HK-2 (cell line): ENCODE measurements at regions not wholly inside any gene's neighbourhood (a gene's known extent, or its start where the extent isn't known, plus 50 kb on each side); places are given as distances from the start of the nearest gene placed in this dataset.
A peak's percentile ranks its signal among the peaks of the same experiment; 100 is the strongest.
"Not testable (repeated sequence)": the region's sequence is repeated elsewhere in the genome, so short reads cannot be mapped to it uniquely, and the experiment has no call there.

Experiments
- DNase-seq: peaks from one replicate; pipeline ENCODE4 v3.0.0-alpha.2; 2018; ENCODE audit not compliant: unreplicated experiment

- DNase-seq, result no peak
These were observed 325.3 kb downstream of the GJA1 start for GRCh38 chr6:121760745-121761144.

- DNase-seq, result no peak
These were observed 329.0 kb downstream of the GJA1 start for GRCh38 chr6:121764493-121764892.

GRCh38 chr6:121765060-121765459, 329.6 kb downstream of the GJA1 start:
- DNase-seq, result no peak

- no peak for DNase-seq
These were observed 331.8 kb downstream of the GJA1 start for GRCh38 chr6:121767211-121767610.

GRCh38 chr6:121770943-121771342, 335.5 kb downstream of the GJA1 start:
- DNase-seq, result no peak

- no peak for DNase-seq
These were observed 336.7 kb downstream of the GJA1 start for GRCh38 chr6:121771937-121772720.

- DNase-seq, result no peak
These were observed 340.6 kb downstream of the GJA1 start for GRCh38 chr6:121776054-121776453.

- peak; percentile 14 for DNase-seq
These were observed 345.2 kb downstream of the GJA1 start for GRCh38 chr6:121780325-121781321.

GRCh38 chr6:121791396-121792315, 356.2 kb downstream of the GJA1 start:
- no peak for DNase-seq

- peak; percentile 60 for DNase-seq
These were observed 359.2 kb downstream of the GJA1 start for GRCh38 chr6:121794630-121795029.

GRCh38 chr6:121797598-121797997, 362.2 kb downstream of the GJA1 start:
- DNase-seq, result not testable (repeated sequence)

- DNase-seq, result not testable (repeated sequence)
These were observed 362.7 kb downstream of the GJA1 start for GRCh38 chr6:121798126-121798525.

- DNase-seq, result no peak
These were observed 364.1 kb downstream of the GJA1 start for GRCh38 chr6:121799574-121799973.

- no peak for DNase-seq
These were observed 364.6 kb downstream of the GJA1 start for GRCh38 chr6:121800047-121800446.

GRCh38 chr6:121806116-121806515, 370.7 kb downstream of the GJA1 start:
- no peak for DNase-seq

GRCh38 chr6:121809211-121809610, 373.8 kb downstream of the GJA1 start:
- DNase-seq, result no peak

- DNase-seq, result no peak
These were observed 374.9 kb downstream of the GJA1 start for GRCh38 chr6:121810158-121811032.

GRCh38 chr6:121811106-121811505, 375.7 kb downstream of the GJA1 start:
- no peak for DNase-seq

- no peak for DNase-seq
These were observed 380.9 kb downstream of the GJA1 start for GRCh38 chr6:121816361-121816760.

GRCh38 chr6:121816906-121817540, 381.6 kb downstream of the GJA1 start:
- DNase-seq, result no peak
